WI38 (cell line): ENCODE measurements at regions not wholly inside any gene's neighbourhood (a gene's known extent, or its start where the extent isn't known, plus 50 kb on each side); places are given as distances from the start of the nearest gene placed in this dataset.

Experiments
- H3K4me3 ChIP-seq: 2 replicates; pipeline ENCODE4 v1.5.1; 2011; ENCODE audit warnings: low read depth, mild to moderate bottlenecking, control low read depth, low read length
- CTCF ChIP-seq: IDR thresholded peaks from 2 replicates; pipeline ENCODE4 v1.5.1; 2012; ENCODE audit warnings: low read depth, mild to moderate bottlenecking, control low read depth, low read length

- no peak overlapping the region for H3K4me3 ChIP-seq
- no peak for TF ChIP-seq CTCF
Measured at GRCh38 chr20:47953471-47953870, 168.2 kb upstream of the SULF2 start.

GRCh38 chr20:47952023-47952564 is 166.8 kb upstream of the SULF2 start:
- no peak for TF ChIP-seq CTCF
- H3K4me3 ChIP-seq, result no peak overlapping the region

GRCh38 chr20:47951521-47951971 is 166.3 kb upstream of the SULF2 start:
- H3K4me3 ChIP-seq, result no peak overlapping the region
- TF ChIP-seq CTCF, result no peak

GRCh38 chr20:47950913-47951283 is 165.6 kb upstream of the SULF2 start:
- TF ChIP-seq CTCF, result no peak
- H3K4me3 ChIP-seq, result no peak overlapping the region

- TF ChIP-seq CTCF, result no peak
- H3K4me3 ChIP-seq, result no peak overlapping the region
Measured at GRCh38 chr20:47950124-47950912, 165.0 kb upstream of the SULF2 start.

- no peak for TF ChIP-seq CTCF
- H3K4me3 ChIP-seq, result no peak overlapping the region
Measured at GRCh38 chr20:47949230-47949629, 163.9 kb upstream of the SULF2 start.

- TF ChIP-seq CTCF, result no peak
- H3K4me3 ChIP-seq, result no peak overlapping the region
Measured at GRCh38 chr20:47944682-47945081, 159.4 kb upstream of the SULF2 start.
